Left ventricle myocardium inferior (tissue), 1 donor: ENCODE measurements at regions not wholly inside any gene's neighbourhood (a gene's known extent, or its start where the extent isn't known, plus 50 kb on each side); places are given as distances from the start of the nearest gene placed in this dataset.

Experiments used
- DNase-seq: peaks from one replicate; pipeline ENCODE4 v3.0.0-alpha.2; 2020
- H3K27ac ChIP-seq: fragments of 200-600 bp; replicated peaks from 2 replicates; pipeline ENCODE4 v1.8.0; 2021
- H3K27me3 ChIP-seq: fragments of 200-600 bp; 2 replicates; pipeline ENCODE4 v1.8.0; 2021; ENCODE audit warnings: low read depth
- H3K36me3 ChIP-seq: fragments of 200-600 bp; 2 replicates; pipeline ENCODE4 v1.8.0; 2021
- H3K4me1 ChIP-seq: fragments of 200-600 bp; 2 replicates; pipeline ENCODE4 v1.8.0; 2021
- H3K4me3 ChIP-seq: fragments of 200-600 bp; 2 replicates; pipeline ENCODE4 v1.8.0; 2021; ENCODE audit warnings: mild to moderate bottlenecking, moderate library complexity
- H3K9me3 ChIP-seq: fragments of 200-600 bp; replicated peaks from 2 replicates; pipeline ENCODE4 v1.8.0; 2021
- CTCF ChIP-seq: fragments of 200-600 bp; IDR thresholded peaks from 2 replicates; pipeline ENCODE4 v1.8.0; 2021; ENCODE audit warnings: antibody characterized with exemption, mild to moderate bottlenecking, borderline replicate concordance
- intact Hi-C: fragments of 100-400 bp; cut with micrococcal nuclease; formaldehyde crosslinking; loops from one replicate; pipeline ENCODE4 v1.11.0; 2022
- donor health status: DM: no; HTN: yes; CAD: no; lungs with severe emphysema.

DNA sequence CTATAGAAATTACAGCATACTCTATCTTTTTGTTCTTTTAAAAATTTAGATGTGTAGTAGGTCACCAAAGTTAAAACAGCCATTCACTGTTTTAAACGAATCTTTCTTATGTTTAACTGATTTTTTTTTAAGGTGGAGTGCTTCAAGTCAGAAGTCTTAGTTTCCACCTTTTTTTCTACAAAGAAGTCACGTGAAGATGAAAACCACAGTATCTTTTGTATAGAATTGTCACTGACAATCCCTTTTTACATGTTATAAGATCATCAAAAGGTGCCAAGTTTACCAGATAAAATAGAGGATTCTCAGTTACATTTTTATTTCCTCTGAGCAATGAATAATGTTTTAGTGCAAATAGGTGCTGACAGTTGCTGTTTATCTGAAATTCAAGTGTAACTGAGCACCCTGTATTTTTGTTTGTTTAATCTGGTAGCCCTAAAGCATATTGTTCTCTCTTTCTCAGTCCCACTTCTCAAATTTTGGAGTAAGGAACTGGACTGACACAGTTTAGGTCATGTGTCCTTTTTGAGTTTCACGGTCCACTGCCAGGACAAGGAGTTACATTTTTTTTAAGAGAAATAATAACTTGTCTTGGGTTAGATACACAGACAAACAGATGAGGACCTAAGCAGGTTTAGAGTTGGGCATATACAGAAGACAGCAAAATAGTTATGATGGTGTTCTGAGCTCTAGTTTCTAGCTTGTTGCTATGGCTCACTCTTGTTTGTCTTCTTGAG, 233.2 kb upstream of the MBL2 start:
- intact Hi-C loops, result no loop called here
- no peak overlapping the region for H3K27ac ChIP-seq
- H3K4me1 ChIP-seq, result no peaks in the 10 kb centered on the region
- no peaks in the 10 kb centered on the region for H3K36me3 ChIP-seq
- no peak overlapping the region for H3K4me3 ChIP-seq
- no peak for TF ChIP-seq CTCF
- no peak for DNase-seq
- H3K9me3 ChIP-seq, result no peaks in the 10 kb centered on the region
- H3K27me3 ChIP-seq, result no peaks in the 10 kb centered on the region

- Histone ChIP-seq H3K4me3 (no peak overlapping the region), H3K4me1 (no peaks in the 10 kb centered on the region), H3K36me3 (no peaks in the 10 kb centered on the region), H3K27ac (no peak overlapping the region), H3K27me3 (no peaks in the 10 kb centered on the region), H3K9me3 (no peaks in the 10 kb centered on the region)
- TF ChIP-seq CTCF, result no peak
- DNase-seq, result no peak
- intact Hi-C loops, result no loop called here
These were observed 230.5 kb upstream of the MBL2 start for GRCh38 chr10:53003094-53003493.

DNA sequence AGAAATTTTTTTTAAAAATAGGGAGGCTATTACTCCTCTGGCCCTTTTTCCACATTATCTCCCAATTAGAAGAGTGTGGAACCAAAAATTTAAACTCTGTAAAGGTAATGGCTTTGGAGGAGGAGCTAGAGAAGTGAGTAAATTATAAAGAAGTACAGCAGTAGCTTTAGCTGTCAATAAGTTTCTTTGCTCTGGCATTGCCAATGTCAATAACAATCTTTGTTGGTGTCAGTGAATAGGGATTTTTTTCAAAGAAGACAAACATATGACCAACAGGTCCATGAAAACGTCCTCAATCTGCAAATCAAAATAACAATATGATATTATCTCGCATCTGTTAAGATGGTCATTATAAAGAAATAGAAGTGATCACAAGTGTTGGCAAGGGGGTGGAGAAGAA, 227.1 kb upstream of the MBL2 start:
- Histone ChIP-seq H3K27ac (no peak overlapping the region), H3K4me1 (no peaks in the 10 kb centered on the region), H3K9me3 (no peaks in the 10 kb centered on the region), H3K27me3 (no peaks in the 10 kb centered on the region), H3K36me3 (no peaks in the 10 kb centered on the region), H3K4me3 (no peak overlapping the region)
- TF ChIP-seq CTCF, result no peak
- DNase-seq, result no peak
- intact Hi-C loops, result no loop called here

- no peak for DNase-seq
- no peaks in the 10 kb centered on the region for H3K36me3 ChIP-seq
- no peaks in the 10 kb centered on the region for H3K27me3 ChIP-seq
- no peaks in the 10 kb centered on the region for H3K9me3 ChIP-seq
- no peak overlapping the region for H3K4me3 ChIP-seq
- intact Hi-C loops, result no loop called here
- H3K27ac ChIP-seq, result no peak overlapping the region
- no peaks in the 10 kb centered on the region for H3K4me1 ChIP-seq
- TF ChIP-seq CTCF, result no peak
These were observed 226.7 kb upstream of the MBL2 start for GRCh38 chr10:52999258-52999657.

DNA sequence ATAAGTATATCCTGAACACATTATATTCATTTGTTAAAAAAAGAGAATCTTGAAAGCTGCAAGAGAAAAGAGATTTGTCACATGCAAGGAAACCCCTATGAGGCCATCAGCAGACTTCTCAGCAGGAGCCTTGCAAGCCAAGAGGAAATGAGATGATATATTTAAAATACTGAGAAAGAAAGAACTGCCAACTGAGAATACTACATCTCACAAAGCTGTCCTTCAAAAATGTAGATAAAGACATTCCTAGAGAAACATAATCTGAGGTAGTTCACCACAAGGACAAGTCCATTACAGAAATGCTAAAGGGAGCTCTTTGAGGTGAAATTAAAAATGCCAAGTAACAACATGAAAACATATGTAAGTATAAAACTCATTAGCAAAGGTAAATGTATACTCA, 224.4 kb upstream of the MBL2 start:
- H3K4me1 ChIP-seq, result no peaks in the 10 kb centered on the region
- no peaks in the 10 kb centered on the region for H3K9me3 ChIP-seq
- no peak for TF ChIP-seq CTCF
- intact Hi-C loops, result no loop called here
- DNase-seq, result no peak
- no peaks in the 10 kb centered on the region for H3K36me3 ChIP-seq
- no peak overlapping the region for H3K27ac ChIP-seq
- no peaks in the 10 kb centered on the region for H3K27me3 ChIP-seq
- no peak overlapping the region for H3K4me3 ChIP-seq
